Lung microvascular endothelial cell (primary cell): ENCODE measurements at regions not wholly inside any gene's neighbourhood (a gene's known extent, or its start where the extent isn't known, plus 50 kb on each side); places are given as distances from the start of the nearest gene placed in this dataset.
A peak's percentile ranks its signal among the peaks of the same experiment; 100 is the strongest.

Experiments
- DNase-seq, 2 donors: peaks; one replicate each; pipeline versions ENCODE4 v3.0.0 to v3.0.0-alpha.2; 2010; ENCODE audit warnings: low read depth in 2 of 2

DNA sequence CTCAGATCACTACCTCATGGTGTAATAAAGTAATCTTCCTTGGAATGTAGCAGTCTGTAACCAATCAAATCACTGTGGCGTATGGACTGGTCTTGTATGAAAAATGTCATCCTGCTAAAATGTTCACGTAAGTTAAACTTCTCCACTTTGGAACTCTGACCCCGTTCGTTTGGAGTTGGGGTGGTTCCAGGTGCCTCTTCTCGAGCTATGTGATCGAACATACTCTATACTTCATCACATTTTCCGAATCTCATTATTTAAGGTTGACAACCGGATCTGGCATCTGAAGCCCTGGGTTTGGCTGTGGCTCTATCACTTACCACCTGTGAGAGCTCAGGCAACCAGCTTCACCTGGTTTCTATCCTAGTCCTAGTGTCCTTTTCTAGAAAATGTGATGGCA, 148.0 kb upstream of the MYCN start:
- DNase-seq: no peak

DNA sequence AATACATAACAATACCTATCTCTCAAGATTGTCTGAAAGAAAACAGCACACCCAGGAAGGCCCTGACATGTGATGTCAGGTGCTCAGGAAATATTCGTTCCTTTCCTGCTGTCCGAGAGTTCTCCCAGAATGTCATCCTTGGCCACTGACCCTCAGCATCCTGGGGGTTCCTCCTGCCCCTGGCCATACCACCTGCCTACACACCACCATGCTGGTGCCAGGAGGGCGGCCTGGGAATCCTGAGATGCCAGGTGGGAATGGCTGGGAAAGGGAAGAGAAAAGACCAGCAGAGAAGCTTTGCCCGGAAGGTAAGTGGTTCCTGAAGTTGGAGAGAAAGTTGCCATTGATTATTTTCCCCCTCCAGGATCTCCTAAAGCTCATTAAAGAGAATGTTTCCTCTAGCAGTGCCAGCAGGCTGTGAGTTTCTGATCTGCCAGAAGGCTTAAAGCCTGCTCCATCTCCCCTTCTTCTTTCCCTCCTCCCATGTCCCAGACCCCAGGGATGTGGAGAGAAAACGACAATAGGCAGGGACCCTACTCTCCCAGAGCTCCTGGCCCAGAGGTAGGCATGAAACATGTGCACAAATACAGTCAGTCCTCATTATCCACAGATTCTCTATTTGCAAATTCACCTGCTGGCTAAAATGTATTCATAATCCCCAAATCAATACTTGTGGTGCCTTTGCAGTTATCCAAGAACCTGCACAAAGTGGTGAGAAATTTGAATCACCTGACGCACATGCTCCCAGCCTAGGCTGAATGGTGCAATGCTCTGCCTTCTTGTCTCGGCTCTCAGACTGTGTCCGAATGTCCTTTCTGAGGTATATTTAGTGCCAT, 147.1 kb upstream of the MYCN start:
- no peak for DNase-seq

DNA sequence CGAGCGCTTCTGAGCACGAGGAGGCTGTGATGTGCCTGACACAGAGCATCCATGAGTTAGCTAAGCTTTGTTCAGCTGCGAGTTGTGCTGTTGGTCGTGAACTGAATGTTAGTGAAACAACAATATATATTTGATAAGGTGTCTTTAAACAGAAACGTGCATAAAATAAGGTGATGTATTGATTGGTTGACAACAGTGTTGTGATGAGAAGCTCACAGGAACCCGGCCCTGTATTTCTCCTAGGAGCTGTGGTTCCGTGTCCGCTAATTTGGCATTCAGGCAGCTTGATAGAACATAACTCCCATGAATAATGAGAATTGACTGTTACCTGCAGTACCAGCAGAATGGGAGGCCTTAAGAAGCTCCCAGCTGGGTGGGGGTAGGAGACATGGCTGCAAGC, 146.4 kb upstream of the MYCN start:
- no peak for DNase-seq

DNA sequence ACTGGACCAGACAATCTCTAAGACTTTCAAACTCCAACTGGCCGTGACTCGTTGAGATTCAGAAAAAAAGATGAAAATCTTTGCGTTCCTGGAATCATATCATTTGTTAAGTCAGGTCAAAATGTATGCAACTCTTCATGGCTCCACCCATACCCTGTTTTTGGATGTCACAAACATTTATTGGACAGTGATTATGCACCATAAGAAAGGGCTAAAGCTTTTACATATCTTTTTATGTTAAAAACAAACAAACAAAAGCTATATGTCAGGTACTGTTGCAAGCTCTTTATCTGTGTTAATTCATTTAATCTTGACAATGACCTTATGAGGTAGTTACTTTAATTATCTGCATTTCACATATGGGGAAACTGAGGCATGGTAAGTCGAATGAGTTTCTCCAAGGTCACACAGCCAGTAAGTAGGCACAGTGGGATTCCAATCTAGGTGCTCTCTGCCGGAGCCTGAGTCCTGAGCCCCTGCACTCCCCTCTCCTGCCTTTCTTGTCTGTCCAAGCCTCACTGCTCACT, 145.7 kb upstream of the MYCN start:
- DNase-seq: no peak

DNA sequence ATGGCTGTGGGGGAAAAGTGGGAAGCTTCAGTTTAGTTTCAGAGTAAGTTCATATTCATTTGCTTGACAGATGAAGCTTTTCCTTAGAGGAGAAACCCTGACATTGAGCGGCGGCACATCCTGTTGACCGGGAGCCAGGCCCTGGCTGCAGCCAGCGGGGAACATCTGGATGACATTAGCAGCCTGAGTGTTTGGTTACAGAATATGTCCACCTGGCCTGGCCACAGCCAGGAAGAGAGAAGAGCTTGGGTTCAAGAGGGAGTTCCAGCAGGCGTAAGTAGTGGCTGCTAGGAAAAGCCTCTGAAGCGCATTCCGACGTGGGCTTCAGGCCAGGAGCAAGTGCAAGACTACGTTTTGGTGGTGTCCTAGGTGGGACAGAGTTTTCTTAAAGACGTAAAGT, 144.9 kb upstream of the MYCN start:
- peak in 1 of 2 donors; percentile 5 for DNase-seq

DNA sequence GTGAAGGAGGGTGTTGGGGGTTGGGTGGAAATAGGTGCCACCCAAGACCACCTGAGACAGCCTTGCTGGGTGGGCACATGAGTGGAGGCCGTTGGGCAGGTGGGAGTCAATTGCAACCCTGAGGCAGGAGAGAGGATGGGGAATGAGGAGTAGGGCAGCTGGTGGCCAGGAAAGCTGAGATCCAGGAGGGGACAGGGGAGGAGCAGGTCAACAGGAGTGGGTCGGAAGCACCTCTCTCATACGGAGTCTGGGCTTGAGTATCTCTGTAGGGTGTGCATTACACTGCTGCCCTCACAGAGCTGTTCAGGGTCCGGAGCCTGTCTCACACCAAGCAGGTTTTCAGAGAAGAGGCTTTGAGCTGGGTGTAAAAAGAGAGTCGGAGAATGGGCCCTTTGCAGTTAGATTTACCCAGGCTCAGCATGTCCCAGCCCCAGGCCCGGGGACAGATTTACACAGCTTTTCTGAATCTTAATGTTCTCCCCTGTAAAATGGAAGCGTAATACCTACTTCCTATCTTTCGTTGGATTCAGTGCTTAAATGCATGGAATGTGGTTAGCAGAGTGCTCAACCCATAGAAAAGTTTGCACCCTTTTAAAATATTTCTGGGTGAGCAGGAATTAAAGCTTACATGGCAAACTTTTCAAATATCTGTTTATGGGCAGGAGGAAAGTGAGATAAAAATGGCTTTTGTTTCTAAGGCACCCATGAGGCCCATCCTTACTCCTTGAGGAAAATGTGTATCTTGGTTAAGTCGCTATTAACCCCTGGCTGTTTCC, 144.0 kb upstream of the MYCN start:
- DNase-seq: no peak

DNA sequence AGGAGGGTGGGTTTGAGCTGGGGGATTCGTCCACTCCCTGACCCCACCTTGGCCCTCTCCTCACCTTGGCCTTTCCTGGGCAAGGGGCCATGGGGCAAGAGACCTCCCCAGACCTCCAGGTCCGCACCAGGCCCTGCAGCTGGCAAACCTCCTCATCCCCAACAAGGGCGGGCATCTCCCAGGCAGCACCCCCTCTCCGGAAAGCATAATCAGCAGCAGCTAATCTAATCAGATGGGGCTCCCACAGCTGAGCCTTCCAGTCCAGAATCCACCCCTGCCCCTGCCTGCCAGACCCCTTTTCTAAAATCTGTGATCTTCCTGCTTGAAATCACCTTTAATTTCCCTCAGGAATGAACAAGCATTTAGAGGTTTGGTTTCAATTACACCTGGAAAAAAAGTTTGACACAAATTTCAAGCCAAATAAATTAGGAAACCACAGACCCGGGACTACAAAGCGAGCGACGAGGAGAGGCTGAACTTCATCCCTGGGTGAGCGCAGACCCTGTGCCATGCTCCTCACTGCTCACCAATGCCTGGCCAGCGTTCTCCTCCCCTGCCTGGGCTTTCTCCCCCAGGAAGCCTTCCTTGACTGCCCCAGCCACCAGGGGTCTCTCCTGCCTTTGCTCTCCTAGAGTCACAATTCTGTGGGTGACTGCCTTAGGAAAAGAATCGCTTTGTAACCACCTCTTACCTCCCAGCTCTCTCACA, 143.0 kb upstream of the MYCN start:
- DNase-seq: no peak

DNA sequence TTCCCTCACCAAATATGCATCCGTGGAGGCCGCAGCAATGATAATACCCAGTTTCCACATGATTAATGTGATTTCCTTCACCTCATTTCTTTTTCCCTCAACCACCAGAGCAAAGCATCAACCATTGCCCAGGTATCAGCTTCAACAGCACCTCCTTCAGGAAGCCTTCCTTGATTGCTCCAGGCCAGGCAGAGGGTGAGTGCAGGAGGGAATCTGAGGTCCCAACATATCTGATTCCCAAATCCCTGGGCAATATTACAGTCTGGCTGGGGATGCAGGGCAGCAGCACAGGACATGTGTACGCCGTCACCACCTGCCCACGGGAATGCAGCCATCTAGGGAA, 142.4 kb upstream of the MYCN start:
- no peak for DNase-seq

DNA sequence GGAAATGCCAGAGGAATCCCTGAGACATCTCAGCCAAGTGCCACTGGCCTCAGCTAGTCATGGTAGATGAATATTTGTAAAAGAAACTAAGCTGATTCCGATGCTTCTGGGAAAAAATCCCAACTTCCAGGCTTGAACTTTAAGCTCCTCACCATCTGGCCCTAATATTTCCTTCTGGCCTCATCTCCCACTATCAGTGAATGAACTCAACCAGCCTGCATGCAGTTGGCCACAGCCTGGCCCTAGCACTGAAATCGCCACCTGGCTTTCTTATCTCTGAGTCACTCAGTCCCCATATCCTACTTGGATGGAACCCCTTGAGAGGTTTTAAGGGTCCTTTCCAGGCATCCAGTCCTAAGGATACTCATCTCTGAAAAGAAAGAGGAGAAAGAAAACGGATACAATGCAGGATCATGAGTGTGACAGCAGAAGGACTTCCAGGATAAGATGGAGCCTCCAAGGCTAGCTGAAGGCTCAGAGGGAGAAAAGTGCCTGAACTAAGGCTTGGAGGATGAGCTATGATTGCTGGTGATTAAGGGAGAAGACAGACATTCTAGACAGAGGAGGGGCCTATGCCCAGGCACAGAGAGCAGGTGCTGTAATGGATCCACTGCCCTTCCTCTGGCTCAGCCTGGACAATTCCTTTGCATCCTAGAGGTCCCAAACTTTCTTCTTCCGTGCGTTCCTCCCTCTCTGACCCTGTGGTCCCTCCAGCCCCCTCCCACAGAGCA, 141.5 kb upstream of the MYCN start:
- DNase-seq: no peak

DNA sequence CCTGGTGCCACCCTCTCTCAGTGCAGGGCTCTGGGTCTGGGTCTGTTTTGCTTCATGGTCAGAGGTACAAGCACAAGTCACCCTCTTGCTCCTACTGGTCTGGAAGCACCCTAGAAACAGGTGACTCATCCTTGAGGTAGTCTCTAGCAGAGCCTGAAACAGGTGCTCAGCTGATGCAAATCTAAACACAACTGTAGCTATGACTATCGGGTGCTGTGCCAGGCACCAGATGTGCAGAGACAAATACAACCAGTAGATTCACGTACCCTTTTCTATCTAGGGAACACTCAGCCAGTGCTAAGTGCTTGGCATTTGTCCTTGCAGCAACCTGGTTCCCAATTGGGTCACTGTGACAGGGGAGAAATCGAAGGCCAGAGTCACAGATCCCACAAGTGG, 140.9 kb upstream of the MYCN start:
- no peak for DNase-seq

DNA sequence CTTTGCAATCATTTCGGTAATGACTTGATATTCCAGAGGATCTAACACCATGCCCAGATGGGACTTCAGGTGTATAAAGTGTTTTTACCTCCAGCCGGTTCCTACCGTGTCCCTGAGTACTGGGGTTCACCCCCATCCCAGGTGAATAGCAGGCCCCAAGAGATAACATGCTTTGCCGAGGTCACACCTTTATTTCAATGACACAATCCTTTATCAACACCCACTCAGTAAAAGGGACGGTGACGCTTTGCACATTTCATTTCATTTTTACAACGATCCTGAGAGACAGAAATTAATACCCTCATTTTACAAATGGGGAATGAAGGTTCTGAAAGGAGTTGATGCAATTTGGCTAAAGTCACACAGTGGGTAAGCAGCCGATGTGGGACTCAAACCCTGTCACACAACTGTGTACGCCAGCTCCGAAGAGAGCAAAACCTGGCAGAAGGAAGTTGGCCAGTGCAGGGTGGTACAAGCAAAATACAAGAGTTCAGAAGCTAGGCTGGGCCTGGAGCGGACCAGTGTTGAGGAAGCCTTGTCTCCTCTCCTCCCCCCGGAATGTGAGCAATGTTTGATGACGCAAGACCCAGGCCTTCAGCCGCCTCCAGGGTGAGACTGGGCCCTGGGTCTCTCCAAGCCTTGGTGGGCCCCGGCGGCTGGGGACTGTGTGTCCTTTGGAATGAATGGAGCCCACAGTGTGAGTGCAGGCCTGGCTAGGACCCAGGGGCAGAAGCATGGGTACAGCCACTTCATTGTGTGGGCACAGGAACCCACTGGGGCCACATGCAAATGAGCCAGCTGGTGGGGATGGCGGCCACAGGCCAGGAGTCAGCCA, 139.6 kb upstream of the MYCN start:
- no peak for DNase-seq

DNA sequence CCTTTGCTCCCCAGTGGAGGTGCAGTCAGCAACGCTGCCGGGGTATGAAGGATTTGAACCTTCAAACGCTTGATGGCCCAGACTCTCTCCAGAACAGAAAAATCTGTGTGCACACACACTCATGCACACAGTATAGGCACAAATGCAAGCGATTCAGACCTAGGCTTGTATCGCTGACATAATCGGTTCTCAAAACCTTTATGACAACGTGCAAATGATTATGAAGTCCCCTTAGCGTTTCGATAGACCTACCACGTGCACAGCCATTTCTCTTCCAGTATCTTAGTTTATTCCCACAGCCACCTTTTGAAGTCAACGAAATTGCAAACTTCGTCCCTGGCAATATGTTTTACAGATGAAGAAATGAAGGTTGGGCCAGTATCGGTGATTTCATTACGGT, 138.9 kb upstream of the MYCN start:
- DNase-seq: no peak

DNA sequence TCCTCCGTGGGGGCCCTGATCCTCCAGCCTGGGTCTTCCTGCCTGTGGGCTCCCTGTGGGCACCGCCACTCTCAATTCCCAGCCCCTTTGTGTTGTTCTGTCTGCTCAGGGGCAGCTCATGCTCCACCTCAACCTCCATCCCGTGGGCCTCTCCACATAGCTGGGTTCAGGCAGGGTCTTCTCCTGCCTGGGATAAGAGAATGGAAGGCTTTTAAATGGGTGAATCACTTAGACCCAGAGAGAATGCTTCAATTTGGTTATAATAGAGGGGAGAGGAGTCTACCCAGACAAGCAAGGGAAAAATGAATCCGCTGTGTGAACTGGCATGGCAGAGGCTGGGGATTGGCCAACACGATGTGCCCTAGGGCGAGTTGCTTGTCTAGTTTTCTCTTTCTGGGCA, 138.4 kb upstream of the MYCN start:
- DNase-seq: no peak

DNA sequence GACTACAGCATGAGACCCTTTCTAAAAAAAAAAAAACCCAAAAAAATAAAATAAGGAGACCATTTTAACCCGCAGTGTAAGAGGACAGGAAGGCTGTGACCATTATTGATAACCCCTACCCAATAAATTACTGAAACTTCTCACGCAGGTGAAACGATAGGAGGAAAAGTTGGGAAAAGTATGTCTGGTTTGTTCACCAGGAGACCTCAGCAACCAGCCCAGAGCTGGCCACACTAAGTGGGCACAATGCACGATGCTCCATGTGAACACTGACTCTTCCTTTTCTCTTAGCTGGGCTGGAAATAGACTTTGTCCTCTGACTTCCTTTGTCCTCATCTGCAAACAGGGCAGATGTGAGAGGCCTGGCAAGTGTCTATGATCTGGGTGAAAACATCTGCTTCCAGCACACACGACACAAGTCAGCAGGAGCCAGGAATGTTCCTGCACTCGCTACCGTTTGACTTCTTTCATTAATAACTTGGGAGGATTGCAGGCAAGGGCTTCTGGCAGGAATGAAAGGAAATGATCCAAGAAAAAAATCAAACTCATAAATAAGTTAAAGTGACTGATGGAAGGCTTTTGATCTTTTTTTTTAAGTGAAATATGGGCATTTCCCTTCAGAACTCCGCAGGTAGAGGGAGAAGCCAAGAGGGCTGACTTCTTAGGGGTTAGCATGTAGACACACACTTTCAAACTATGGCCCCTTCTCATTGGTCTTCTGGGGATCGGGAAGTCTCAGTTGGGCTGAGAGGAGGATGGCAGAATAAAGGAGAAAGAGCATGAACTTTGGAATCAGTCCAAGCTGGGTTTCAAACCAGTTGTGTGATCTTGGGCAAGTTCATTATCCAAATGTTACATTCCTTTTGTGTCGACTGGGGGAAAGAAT, 137.4 kb upstream of the MYCN start:
- peak in 1 of 2 donors; percentile 38 for DNase-seq

DNA sequence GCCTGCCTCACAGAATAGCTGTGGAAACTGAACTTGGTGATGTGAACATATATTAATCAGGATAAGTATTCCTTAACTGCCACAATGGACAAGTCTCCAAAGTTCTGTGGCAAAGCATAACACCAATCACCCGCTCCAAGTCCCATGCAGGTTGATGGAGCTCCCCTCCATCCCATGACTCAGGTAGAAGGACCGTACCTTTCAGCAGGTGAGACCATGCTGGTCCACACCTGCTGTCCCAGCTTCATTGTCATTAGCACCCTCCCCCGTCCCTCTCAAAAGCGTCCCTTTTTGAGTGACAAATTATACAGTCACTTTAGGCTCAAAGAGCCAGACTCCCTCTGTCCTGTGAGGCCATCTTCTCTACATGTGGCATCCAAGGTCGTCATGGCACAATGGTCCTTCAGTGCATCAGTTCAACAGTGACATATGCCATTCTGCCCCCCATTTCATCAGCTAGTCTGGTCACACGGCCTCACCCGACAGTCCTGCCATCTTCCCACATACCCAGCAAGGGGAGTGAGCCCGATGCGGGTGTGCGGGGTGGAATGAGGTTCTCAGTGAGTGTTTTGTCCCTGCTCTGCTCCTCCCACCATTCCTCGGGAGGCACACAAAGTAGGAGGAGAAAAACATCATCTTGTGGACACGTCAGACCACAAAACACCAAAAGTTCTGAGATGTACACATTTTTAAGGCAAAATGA, 136.7 kb upstream of the MYCN start:
- DNase-seq: no peak

DNA sequence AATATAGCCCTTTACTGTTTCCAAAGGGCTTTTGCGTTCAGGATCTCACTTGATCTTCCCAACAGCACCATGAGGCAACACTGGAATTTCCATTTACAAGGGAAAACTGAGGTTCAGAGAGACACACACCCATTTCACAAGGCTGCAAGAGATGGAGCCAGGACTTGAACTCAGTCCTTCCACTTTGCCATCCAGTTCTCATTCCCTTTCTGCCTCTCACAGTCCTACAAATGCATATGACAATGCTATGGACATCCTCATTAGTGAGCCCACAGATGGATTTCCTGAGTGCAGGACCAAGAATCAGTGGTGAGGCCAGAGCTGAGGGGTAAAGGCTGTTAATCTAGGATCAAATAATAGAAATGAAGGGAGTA, 136.1 kb upstream of the MYCN start:
- DNase-seq: no peak

DNA sequence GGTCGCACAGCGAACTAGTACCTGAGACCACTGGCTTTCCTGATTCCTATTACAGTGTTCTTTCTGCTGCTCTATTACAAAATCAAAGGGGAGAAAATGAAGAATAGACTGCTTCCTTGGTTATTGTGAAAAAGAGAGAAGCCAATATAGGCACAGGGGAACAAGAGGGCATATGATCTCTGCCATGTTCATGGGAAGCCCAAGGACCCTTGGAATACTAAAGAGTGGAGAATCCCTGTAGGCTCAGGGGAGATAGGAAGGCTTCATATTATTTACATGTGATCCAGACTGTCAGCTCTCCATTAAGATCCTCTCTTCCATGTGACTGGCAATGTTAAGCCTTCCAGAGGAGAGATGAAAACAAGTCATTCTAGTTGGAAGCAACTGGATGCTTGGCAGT, 135.7 kb upstream of the MYCN start:
- no peak for DNase-seq

DNA sequence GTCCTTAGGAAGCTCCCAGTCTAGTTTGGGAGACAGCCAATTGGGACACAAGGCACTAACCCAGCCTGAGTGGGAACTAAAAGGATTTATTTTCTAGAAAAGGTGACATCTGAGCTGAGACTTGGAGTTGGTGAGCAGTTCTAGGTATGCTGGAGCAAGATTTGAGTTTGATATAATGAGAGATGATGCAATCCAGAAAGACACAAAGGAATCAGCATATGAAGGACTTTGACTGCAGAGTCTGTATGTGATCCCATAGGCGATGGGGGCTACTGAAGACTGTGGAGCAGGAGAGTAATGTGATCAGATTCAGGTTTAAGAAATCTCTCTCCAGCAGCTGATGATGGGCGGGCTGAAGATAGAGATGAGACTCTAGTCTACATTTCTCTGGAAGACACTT, 135.1 kb upstream of the MYCN start:
- no peak for DNase-seq

DNA sequence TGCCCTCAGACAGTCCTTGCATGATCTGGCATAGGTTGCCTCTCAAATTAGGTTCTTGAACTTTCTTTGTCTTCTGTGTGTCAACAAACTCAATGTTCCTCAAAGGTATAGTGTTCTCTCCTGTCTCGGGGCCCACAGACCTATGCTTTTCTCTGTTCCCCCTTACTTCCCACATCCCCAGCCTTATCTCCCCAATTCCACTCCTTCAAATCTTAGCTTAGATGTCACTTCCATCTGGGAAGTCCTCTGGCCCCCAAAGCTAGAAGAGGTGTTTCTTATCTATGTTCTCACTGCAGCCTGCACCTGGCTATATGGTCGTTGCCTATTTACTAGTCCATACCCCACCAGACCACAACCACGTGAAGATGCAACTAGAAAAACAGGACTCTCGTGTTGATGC, 134.6 kb upstream of the MYCN start:
- DNase-seq: no peak
